Suprapubic skin (tissue), 4 donors: ENCODE measurements at regions not wholly inside any gene's neighbourhood (a gene's known extent, or its start where the extent isn't known, plus 50 kb on each side); places are given as distances from the start of the nearest gene placed in this dataset.

Experiments used
- DNase-seq, 2 donors: peaks; one replicate each; pipeline ENCODE4 v3.0.0-alpha.2; 2019; ENCODE audit warnings: low spot score in 2 of 2
- H3K27ac ChIP-seq: fragments of 200-600 bp; sonication (generic); one replicate; pipeline ENCODE4 v1.5.1; 2019
- H3K27me3 ChIP-seq: fragments of 200-600 bp; sonication (generic); one replicate; pipeline ENCODE4 v1.5.1; 2019
- H3K36me3 ChIP-seq: fragments of 200-600 bp; sonication (generic); one replicate; pipeline ENCODE4 v1.5.1; 2019
- H3K4me1 ChIP-seq: fragments of 200-600 bp; sonication (generic); one replicate; pipeline ENCODE4 v1.5.1; 2019
- H3K4me3 ChIP-seq: fragments of 200-600 bp; sonication (generic); one replicate; pipeline ENCODE4 v1.5.1; 2019; ENCODE audit warnings: mild to moderate bottlenecking
- H3K9me3 ChIP-seq: fragments of 200-600 bp; sonication (generic); one replicate; pipeline ENCODE4 v1.5.1; 2019
- EP300 ChIP-seq: sonication (generic); formaldehyde crosslinking; IDR thresholded peaks from one replicate; pipeline ENCODE4 v1.6.1; 2017; ENCODE audit warnings: antibody characterized with exemption
- POLR2A ChIP-seq, 2 donors: fragments of 450-650 bp; IDR thresholded peaks; one replicate each; pipeline ENCODE4 v1.6.1; 2017; ENCODE audit warnings: antibody characterized with exemption in 2 of 2, mild to moderate bottlenecking in 2 of 2, moderate library complexity in 2 of 2
- POLR2AphosphoS5 ChIP-seq, 3 donors: sonication (generic); formaldehyde crosslinking; IDR thresholded peaks; one replicate each; pipeline ENCODE4 v1.6.1; 2017; ENCODE audit warnings: antibody characterized with exemption in 3 of 3
- WGBS: methylation state at CpG from one replicate; pipeline ENCODE4 v1.1.5; 2018; 5-methylcytosine and 5-hydroxymethylcytosine counted together
- TF ChIP-seq, protein P1 (sequence below), 2 donors: fragments of 200-600 bp in 1 of 2; fragments of 450-650 bp in 1 of 2; sonication (generic) in 1 of 2; IDR thresholded peaks; one replicate each; pipeline ENCODE4 v1.5.1; 2016 to 2019; ENCODE audit warnings: antibody characterized with exemption in 2 of 2, mild to moderate bottlenecking in 1 of 2, moderate library complexity in 1 of 2

DNA sequence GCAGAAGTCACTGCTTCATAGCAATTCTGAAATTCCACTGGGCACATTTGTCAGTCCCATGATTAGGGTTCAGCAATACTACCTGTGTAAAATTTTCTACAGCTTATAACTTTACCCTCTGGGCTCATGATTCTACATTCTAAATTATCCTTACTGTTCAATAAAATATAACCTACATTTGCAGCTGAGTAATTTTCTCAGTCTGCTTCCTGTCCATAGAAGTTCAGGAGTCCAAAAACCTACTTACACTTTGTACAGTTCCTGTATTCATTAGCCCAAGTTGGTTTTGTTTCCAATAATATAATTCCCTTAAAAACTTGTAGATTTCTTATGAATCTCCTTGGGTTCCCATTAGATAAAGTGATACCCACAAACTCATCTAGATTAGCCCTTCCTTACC lies 295.3 kb downstream of the SP3 start:
- Histone ChIP-seq H3K4me1 (peaks cover 2% of the 10 kb centered on the region), H3K4me3 (no peak overlapping the region), H3K9me3 (no peaks in the 10 kb centered on the region), H3K27ac (no peak overlapping the region), H3K36me3 (no peaks in the 10 kb centered on the region), H3K27me3 (no peaks in the 10 kb centered on the region)
- no peak for TF ChIP-seq EP300
- TF ChIP-seq POLR2AphosphoS5 (IDR thresholded peaks at IDR 0.05): no peak
- TF ChIP-seq, protein P1, sequence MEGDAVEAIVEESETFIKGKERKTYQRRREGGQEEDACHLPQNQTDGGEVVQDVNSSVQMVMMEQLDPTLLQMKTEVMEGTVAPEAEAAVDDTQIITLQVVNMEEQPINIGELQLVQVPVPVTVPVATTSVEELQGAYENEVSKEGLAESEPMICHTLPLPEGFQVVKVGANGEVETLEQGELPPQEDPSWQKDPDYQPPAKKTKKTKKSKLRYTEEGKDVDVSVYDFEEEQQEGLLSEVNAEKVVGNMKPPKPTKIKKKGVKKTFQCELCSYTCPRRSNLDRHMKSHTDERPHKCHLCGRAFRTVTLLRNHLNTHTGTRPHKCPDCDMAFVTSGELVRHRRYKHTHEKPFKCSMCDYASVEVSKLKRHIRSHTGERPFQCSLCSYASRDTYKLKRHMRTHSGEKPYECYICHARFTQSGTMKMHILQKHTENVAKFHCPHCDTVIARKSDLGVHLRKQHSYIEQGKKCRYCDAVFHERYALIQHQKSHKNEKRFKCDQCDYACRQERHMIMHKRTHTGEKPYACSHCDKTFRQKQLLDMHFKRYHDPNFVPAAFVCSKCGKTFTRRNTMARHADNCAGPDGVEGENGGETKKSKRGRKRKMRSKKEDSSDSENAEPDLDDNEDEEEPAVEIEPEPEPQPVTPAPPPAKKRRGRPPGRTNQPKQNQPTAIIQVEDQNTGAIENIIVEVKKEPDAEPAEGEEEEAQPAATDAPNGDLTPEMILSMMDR (IDR thresholded peaks at IDR 0.05): no peak
- no peak for TF ChIP-seq POLR2A (IDR thresholded peaks at IDR 0.05)
- no peak for DNase-seq

DNA sequence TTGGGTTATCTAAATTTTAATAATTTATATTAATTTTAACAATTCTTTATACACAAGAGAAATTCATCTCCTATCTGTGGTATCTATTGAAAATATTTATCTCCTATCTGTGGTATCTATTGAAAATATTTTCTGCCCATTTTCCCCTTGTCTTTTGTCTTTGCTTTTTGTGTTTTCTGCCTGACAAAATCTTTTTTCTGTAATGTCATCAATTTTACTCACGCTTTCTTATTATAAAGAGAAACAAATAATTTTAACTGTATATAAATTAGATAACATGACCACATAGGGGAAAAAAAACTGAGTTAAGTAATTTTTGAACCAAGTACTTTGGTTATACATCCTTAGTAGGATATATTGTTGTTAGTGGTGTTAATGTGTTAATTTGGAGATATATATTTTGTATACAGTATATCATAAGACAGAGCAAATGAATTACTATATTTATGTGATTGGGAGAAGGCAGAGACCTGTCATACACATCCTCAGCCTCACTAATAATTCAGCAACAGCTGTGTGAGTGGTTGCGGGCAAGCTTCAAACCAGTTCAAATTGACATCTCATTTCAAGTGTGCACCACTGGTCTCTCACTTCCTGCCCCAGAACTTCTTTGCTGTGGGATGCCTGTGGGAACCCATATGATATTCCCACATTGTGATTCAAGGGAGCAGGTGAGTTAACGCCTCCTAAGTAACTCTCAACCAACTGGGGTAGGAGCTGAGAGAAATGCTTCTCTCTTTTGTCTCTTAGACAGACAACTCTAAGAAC lies 292.4 kb downstream of the SP3 start:
- H3K9me3 ChIP-seq: no peaks in the 10 kb centered on the region
- no peaks in the 10 kb centered on the region for H3K36me3 ChIP-seq
- no peaks in the 10 kb centered on the region for H3K27me3 ChIP-seq
- WGBS: 97% methylated on average over 3 of the region's 3 CpGs
- no peak overlapping the region for H3K27ac ChIP-seq
- no peak overlapping the region for H3K4me3 ChIP-seq
- H3K4me1 ChIP-seq: no peaks in the 10 kb centered on the region
- TF ChIP-seq, protein P1 (IDR thresholded peaks at IDR 0.05): no peak
- no peak for TF ChIP-seq EP300
- no peak for TF ChIP-seq POLR2A (IDR thresholded peaks at IDR 0.05)
- no peak for TF ChIP-seq POLR2AphosphoS5 (IDR thresholded peaks at IDR 0.05)
- no peak for DNase-seq

DNA sequence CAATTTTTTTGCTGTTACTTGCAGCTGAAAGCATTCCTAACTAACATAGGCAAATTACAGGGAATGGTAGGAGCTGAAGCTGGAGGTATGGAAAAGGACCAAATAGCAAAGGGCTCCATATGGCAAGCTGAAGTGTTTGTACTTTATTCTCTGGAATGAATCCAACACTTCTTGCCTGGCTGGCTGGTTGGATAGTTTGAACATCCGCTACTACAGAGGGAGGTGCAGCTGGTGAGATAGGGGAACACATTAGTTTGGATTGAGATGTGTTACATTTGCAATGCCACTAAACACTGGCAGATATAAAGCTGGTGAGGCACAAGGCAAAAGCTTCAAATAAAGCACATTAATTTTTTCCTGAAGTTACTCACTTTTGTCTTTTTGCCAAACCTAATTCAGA lies 291.5 kb downstream of the SP3 start:
- 64% methylated on average over 1 of the region's 1 CpG for WGBS
- DNase-seq: no peak
- Histone ChIP-seq H3K4me1 (no peaks in the 10 kb centered on the region), H3K36me3 (no peaks in the 10 kb centered on the region), H3K9me3 (no peaks in the 10 kb centered on the region), H3K27ac (no peak overlapping the region), H3K4me3 (no peak overlapping the region), H3K27me3 (no peaks in the 10 kb centered on the region)
- TF ChIP-seq POLR2A (IDR thresholded peaks at IDR 0.05) (no peak), POLR2AphosphoS5 (IDR thresholded peaks at IDR 0.05) (no peak), EP300 (no peak)
- TF ChIP-seq, protein P1 (IDR thresholded peaks at IDR 0.05): no peak

DNA sequence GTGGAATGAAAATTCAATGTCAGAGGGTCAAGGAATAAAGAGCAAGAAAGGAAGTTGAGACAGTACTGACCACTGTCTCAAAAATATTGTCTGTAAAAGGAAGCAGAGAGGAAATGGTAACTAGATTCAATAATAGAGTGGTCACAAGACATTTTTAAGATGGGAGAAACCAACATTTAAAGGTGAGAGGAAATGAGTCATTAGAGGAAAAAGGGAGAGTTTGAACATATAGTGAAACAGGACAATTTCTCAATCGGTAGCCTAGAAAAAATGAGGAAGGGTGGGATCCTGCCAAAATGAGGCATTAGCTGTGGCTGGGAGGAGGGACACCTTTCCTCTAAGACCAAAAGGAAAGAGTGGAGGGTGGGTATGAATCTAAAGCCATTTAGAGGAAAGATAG lies 288.5 kb downstream of the SP3 start:
- DNase-seq: no peak
- WGBS: 38% methylated on average over 1 of the region's 1 CpG
- no peak for TF ChIP-seq EP300
- TF ChIP-seq, protein P1 (IDR thresholded peaks at IDR 0.05): no peak
- Histone ChIP-seq H3K27me3 (no peaks in the 10 kb centered on the region), H3K36me3 (no peaks in the 10 kb centered on the region), H3K4me1 (no peaks in the 10 kb centered on the region), H3K27ac (no peak overlapping the region), H3K4me3 (no peak overlapping the region), H3K9me3 (peaks cover 6% of the 10 kb centered on the region)

DNA sequence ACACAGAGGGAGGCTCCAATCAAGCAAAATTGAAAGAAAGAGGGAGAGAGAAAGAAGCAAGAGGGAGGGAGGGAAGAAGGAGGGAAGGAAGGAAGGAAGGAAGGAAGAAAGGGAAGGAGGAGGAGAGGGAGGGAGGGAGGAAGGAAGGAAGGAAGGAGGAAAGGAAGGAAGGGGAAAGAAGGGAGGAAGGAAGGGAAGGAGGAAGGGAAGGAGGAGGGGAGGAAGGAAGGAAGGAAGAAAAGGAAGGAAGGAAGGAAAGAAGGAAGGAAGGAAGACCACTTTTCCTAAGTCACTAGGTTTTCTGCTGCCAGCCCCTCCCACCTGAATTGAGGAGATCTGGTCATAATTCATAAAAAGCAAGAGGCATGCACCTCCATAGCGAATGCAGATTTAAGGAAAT lies 287.0 kb downstream of the SP3 start:
- no peaks in the 10 kb centered on the region for H3K4me1 ChIP-seq
- WGBS: 71% methylated on average over 1 of the region's 1 CpG
- no peaks in the 10 kb centered on the region for H3K36me3 ChIP-seq
- H3K4me3 ChIP-seq: no peak overlapping the region
- H3K9me3 ChIP-seq: peaks cover 6% of the 10 kb centered on the region
- TF ChIP-seq POLR2AphosphoS5 (IDR thresholded peaks at IDR 0.05) (no peak), POLR2A (IDR thresholded peaks at IDR 0.05) (no peak), EP300 (no peak)
- TF ChIP-seq, protein P1 (IDR thresholded peaks at IDR 0.05): no peak
- H3K27me3 ChIP-seq: no peaks in the 10 kb centered on the region
- no peak for DNase-seq
- no peak overlapping the region for H3K27ac ChIP-seq
